A673 (cell line): ENCODE measurements at regions not wholly inside any gene's neighbourhood (a gene's known extent, or its start where the extent isn't known, plus 50 kb on each side); places are given as distances from the start of the nearest gene placed in this dataset.

Experiments used
- EZH2 ChIP-seq: fragments of 200-600 bp; sonication (generic); IDR thresholded peaks from 2 replicates; pipeline ENCODE4 v1.6.1; 2017; ENCODE audit warnings: borderline replicate concordance, low read depth, mild to moderate bottlenecking, mixed read lengths, antibody characterized with exemption, low read length; ENCODE audit not compliant: poor library complexity, severe bottlenecking
- TF ChIP-seq, protein P1 (sequence below): fragments of 300-800, 200-600 bp; sonication (generic); conservative IDR thresholded peaks from 2 replicates; pipeline ENCODE4 v1.5.1; 2017; ENCODE audit warnings: low read depth, mild to moderate bottlenecking, antibody characterized with exemption, low read length, moderate library complexity, mixed read lengths

DNA sequence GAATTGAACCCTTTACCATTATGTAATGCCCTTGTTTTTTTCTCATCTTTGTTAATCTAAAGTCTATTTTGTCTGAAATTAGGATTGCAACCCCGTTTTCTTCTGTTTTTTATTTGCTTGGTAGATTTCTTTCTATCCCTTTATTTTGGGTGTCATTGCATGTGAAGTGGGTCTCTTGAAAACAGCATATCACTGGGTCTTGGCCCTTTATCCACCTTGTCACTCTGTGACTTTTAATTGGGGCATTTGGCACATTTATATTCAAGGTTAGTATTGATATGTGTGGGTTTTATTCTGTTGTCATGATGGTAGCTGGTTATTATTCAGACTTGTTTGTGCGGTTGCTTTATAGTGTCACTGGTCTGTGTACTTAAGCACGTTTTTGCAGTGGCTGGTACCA lies 117.4 kb upstream of the MARCHF11 start:
- TF ChIP-seq, protein P1, sequence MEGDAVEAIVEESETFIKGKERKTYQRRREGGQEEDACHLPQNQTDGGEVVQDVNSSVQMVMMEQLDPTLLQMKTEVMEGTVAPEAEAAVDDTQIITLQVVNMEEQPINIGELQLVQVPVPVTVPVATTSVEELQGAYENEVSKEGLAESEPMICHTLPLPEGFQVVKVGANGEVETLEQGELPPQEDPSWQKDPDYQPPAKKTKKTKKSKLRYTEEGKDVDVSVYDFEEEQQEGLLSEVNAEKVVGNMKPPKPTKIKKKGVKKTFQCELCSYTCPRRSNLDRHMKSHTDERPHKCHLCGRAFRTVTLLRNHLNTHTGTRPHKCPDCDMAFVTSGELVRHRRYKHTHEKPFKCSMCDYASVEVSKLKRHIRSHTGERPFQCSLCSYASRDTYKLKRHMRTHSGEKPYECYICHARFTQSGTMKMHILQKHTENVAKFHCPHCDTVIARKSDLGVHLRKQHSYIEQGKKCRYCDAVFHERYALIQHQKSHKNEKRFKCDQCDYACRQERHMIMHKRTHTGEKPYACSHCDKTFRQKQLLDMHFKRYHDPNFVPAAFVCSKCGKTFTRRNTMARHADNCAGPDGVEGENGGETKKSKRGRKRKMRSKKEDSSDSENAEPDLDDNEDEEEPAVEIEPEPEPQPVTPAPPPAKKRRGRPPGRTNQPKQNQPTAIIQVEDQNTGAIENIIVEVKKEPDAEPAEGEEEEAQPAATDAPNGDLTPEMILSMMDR = no peak
- no peak for TF ChIP-seq EZH2
